GM12878 (cell line): ENCODE measurements at regions not wholly inside any gene's neighbourhood (a gene's known extent, or its start where the extent isn't known, plus 50 kb on each side); places are given as distances from the start of the nearest gene placed in this dataset.

Experiments
- ATAC-seq: fragments of 200-7000 bp; cut with Tn5 transposase; 3 replicates; pipeline ENCODE4 v1.9.1; 2020; ENCODE audit warnings: mild to moderate bottlenecking, moderate library complexity
- BruUV-seq: library from RNA; stranded (reverse); fragments of 400-500 nt; replicated peaks from 2 replicates; lab custom pipeline; 2021; lab: Mats Ljungman, UMichigan
- CTCF ChIA-PET: fragments of 300-600 bp; sonication (Branson Sonifier 250); formaldehyde crosslinking; extraction: SDS; loops from one replicate; lab custom pipeline; 2021; ENCODE audit warnings: inconsistent platforms; lab: Yijun Ruan, JAX
- POLR2A ChIA-PET: fragments of 350-600 bp; formaldehyde crosslinking; extraction: SDS; loops from one replicate; lab custom pipeline; 2021; ENCODE audit warnings: inconsistent platforms; lab: Charles Lee
- RAD21 ChIA-PET: fragments of 300-600 bp; sonication (Branson Sonifier 250); formaldehyde crosslinking; loops from one replicate; lab custom pipeline; 2023; ENCODE audit warnings: antibody characterized with exemption; ENCODE audit not compliant: unreplicated experiment; lab: Charles Lee
- SMC1A ChIA-PET: fragments of 300-600 bp; sonication (Branson Sonifier 250); formaldehyde crosslinking; loops from one replicate; lab custom pipeline; 2023; ENCODE audit not compliant: unreplicated experiment, uncharacterized antibody; lab: Charles Lee
- DNase-seq: peaks from one replicate; pipeline ENCODE4 v3.0.0-alpha.2; 2011; ENCODE audit warnings: low read depth, low spot score
- FAIRE-seq: peaks from 3 replicates; lab custom pipeline; 2011; peaks lifted over from hg19 to GRCh38; lab: Jason Lieb, UNC
- H2AFZ ChIP-seq: 2 replicates; pipeline ENCODE4 v1.6.0; 2011; ENCODE audit warnings: low read depth, low read length, control low read depth; ENCODE audit not compliant: control insufficient read depth
- H3K27ac ChIP-seq: 2 replicates; pipeline ENCODE4 v1.5.1; 2011; ENCODE audit warnings: control low read depth; ENCODE audit not compliant: control insufficient read depth, insufficient read depth
- H3K27me3 ChIP-seq, 2 experiments: replicated peaks in 1 of 2; 2 replicates each; pipeline versions ENCODE4 v1.6.0 to v1.6.1; 2011; ENCODE audit warnings: low read length in 1 of 2; ENCODE audit not compliant: control insufficient read depth in 2 of 2, insufficient read depth in 2 of 2
- H3K36me3 ChIP-seq, 2 experiments: 2 replicates each; pipeline ENCODE4 v1.5.1; 2011; ENCODE audit warnings: low read length in 1 of 2; ENCODE audit not compliant: control insufficient read depth in 2 of 2, insufficient read depth in 2 of 2
- H3K4me1 ChIP-seq: 2 replicates; pipeline ENCODE4 v1.6.1; 2011; ENCODE audit warnings: mild to moderate bottlenecking, low read length, moderate library complexity, mixed read lengths; ENCODE audit not compliant: control insufficient read depth, insufficient read depth
- H3K4me2 ChIP-seq: 2 replicates; pipeline ENCODE4 v1.6.0; 2011; ENCODE audit warnings: control low read depth; ENCODE audit not compliant: control insufficient read depth, insufficient read depth
- H3K4me3 ChIP-seq: fragments of 200-600 bp; sonication (generic); 2 replicates; pipeline ENCODE4 v1.5.1; 2016
- H3K79me2 ChIP-seq: 2 replicates; pipeline ENCODE4 v1.6.0; 2011; ENCODE audit warnings: low read length; ENCODE audit not compliant: control insufficient read depth, insufficient read depth
- H3K9ac ChIP-seq: 2 replicates; pipeline ENCODE4 v1.8.0; 2011; ENCODE audit warnings: low read length, control low read depth, mixed read lengths; ENCODE audit not compliant: control insufficient read depth, insufficient read depth
- H3K9me3 ChIP-seq: replicated peaks from 3 replicates; pipeline ENCODE4 v1.5.1; 2011; ENCODE audit warnings: mild to moderate bottlenecking, low read length; ENCODE audit not compliant: control insufficient read depth, insufficient read depth
- H4K20me1 ChIP-seq: 2 replicates; pipeline ENCODE4 v1.6.0; 2011; ENCODE audit not compliant: control insufficient read depth, insufficient read depth
- ASH2L ChIP-seq: fragments of 300-600, 200-600 bp; sonication (generic); IDR thresholded peaks from 2 replicates; pipeline ENCODE4 v1.6.1; 2017; ENCODE audit warnings: low read depth, mild to moderate bottlenecking, borderline replicate concordance
- BMI1 ChIP-seq: fragments of 450-650 bp; IDR thresholded peaks from 2 replicates; pipeline ENCODE4 v1.6.1; 2016; ENCODE audit warnings: mild to moderate bottlenecking, moderate library complexity, borderline replicate concordance
- CBFB ChIP-seq: IDR thresholded peaks from 2 replicates; pipeline ENCODE4 v1.6.1; 2016; ENCODE audit warnings: antibody characterized with exemption, low read depth
- CHD4 ChIP-seq: fragments of 200-600 bp; sonication (generic); IDR thresholded peaks from 2 replicates; pipeline ENCODE4 v1.6.1; 2016; ENCODE audit warnings: mild to moderate bottlenecking
- EED ChIP-seq: sonication (generic); IDR thresholded peaks from 2 replicates; pipeline ENCODE4 v1.6.1; 2016; ENCODE audit warnings: antibody characterized with exemption, low read depth
- IKZF2 ChIP-seq, 2 experiments: fragments of 450-650 bp; IDR thresholded peaks; 2 replicates each; pipeline ENCODE4 v1.6.1; 2017; ENCODE audit warnings: mild to moderate bottlenecking in 2 of 2, moderate library complexity in 2 of 2
- KAT2A ChIP-seq: conservative IDR thresholded peaks from 2 replicates; pipeline ENCODE4 v1.6.1; 2011; ENCODE audit warnings: low read depth, low read length; ENCODE audit not compliant: control insufficient read depth
- MEF2B ChIP-seq: fragments of 450-650 bp; IDR thresholded peaks from 2 replicates; pipeline ENCODE4 v1.6.1; 2018; ENCODE audit warnings: mild to moderate bottlenecking, moderate library complexity; ENCODE audit not compliant: partially characterized antibody, poor library complexity, severe bottlenecking
- MTA3 ChIP-seq: IDR thresholded peaks from 2 replicates; pipeline ENCODE4 v1.6.1; 2012; ENCODE audit warnings: low read length, inconsistent platforms, borderline replicate concordance
- MYB ChIP-seq: fragments of 150-350 bp; IDR thresholded peaks from 2 replicates; pipeline ENCODE4 v1.6.1; 2014; ENCODE audit warnings: mild to moderate bottlenecking, low read depth, low read length, borderline replicate concordance
- NFXL1 ChIP-seq: fragments of 450-650 bp; IDR thresholded peaks from 2 replicates; pipeline ENCODE4 v1.6.1; 2017; ENCODE audit warnings: antibody characterized with exemption, mild to moderate bottlenecking, borderline replicate concordance
- NFYB ChIP-seq: IDR thresholded peaks from 2 replicates; pipeline ENCODE4 v1.6.1; 2011; ENCODE audit warnings: low read depth, mild to moderate bottlenecking, low read length, improper control_type of control experiment, moderate library complexity; ENCODE audit not compliant: insufficient read depth
- NRF1 ChIP-seq: conservative IDR thresholded peaks from 2 replicates; pipeline ENCODE4 v1.6.1; 2011; ENCODE audit warnings: mild to moderate bottlenecking, low read depth, low read length, improper control_type of control experiment
- RB1 ChIP-seq: fragments of 450-650 bp; formaldehyde crosslinking; IDR thresholded peaks from 2 replicates; pipeline ENCODE4 v1.6.1; 2017; ENCODE audit warnings: mild to moderate bottlenecking, borderline replicate concordance
- RCOR1 ChIP-seq: conservative IDR thresholded peaks from 2 replicates; pipeline ENCODE4 v1.6.1; 2012; ENCODE audit warnings: low read depth, low read length, improper control_type of control experiment
- RUNX3 ChIP-seq: IDR thresholded peaks from 2 replicates; pipeline ENCODE4 v1.6.1; 2012; ENCODE audit warnings: low read length, inconsistent platforms
- SIN3A ChIP-seq: IDR thresholded peaks from 2 replicates; pipeline ENCODE4 v1.6.1; 2012; ENCODE audit warnings: low read depth, low read length, improper control_type of control experiment
- SMAD5 ChIP-seq: IDR thresholded peaks from 2 replicates; pipeline ENCODE4 v1.6.1; 2016; ENCODE audit warnings: antibody characterized with exemption, low read depth
- SMC3 ChIP-seq: IDR thresholded peaks from 2 replicates; pipeline ENCODE4 v1.6.1; 2011; ENCODE audit warnings: low read length, improper control_type of control experiment, borderline replicate concordance
- SPI1 ChIP-seq: IDR thresholded peaks from 2 replicates; pipeline ENCODE4 v1.6.1; 2011; ENCODE audit warnings: low read depth, mild to moderate bottlenecking, low read length, moderate library complexity, borderline replicate concordance; ENCODE audit not compliant: insufficient read depth
- TCF3 ChIP-seq: IDR thresholded peaks from 2 replicates; pipeline ENCODE4 v1.6.1; 2012; ENCODE audit warnings: low read depth, mild to moderate bottlenecking, low read length, borderline replicate concordance; ENCODE audit not compliant: insufficient read depth
- TCF7 ChIP-seq: IDR thresholded peaks from 2 replicates; pipeline ENCODE4 v1.6.1; 2014; ENCODE audit warnings: antibody characterized with exemption, borderline replicate concordance
- ZBTB11 ChIP-seq: fragments of 450-650 bp; formaldehyde crosslinking; IDR thresholded peaks from 2 replicates; pipeline ENCODE4 v1.5.0; 2022; ENCODE audit warnings: mild to moderate bottlenecking, missing genetic modification characterization
- ZNF622 ChIP-seq: fragments of 450-650 bp; IDR thresholded peaks from 2 replicates; pipeline ENCODE4 v1.6.1; 2017; ENCODE audit warnings: mild to moderate bottlenecking, inconsistent platforms
- WGBS: methylation state at CpG from one replicate; pipeline ENCODE4 v1.1.6; 2016; ENCODE audit warnings: low lambda C conversion rate; ENCODE audit not compliant: insufficient replicate concordance, insufficient coverage; ENCODE audit errors: missing lambda C conversion rate; 5-methylcytosine and 5-hydroxymethylcytosine counted together
- in situ Hi-C: fragments of 300-500 bp; cut with MboI; formaldehyde crosslinking; loops from 9 replicates; pipeline ENCODE4 v1.14.3; 2018; ENCODE audit warnings: mixed read lengths
- intact Hi-C: fragments of 100-400 bp; cut with micrococcal nuclease; formaldehyde crosslinking; loops from one replicate; pipeline ENCODE4 v1.14.2; 2022; ENCODE audit not compliant: unreplicated experiment

- TF ChIP-seq ZBTB11 (CRISPR knock-in tag), result no peak
- no peak for TF ChIP-seq SMC3
- TF ChIP-seq RCOR1, result no peak
- TF ChIP-seq RB1, result no peak
- no peak for TF ChIP-seq NFXL1
- no peak for TF ChIP-seq SIN3A
These were observed 282.9 kb upstream of the SLITRK6 start (continued) for GRCh38 chr13:86082121-86082520.

GRCh38 chr13:86080340-86080995 is 281.2 kb upstream of the SLITRK6 start:
- Histone ChIP-seq H3K36me3 (no peaks in the 10 kb centered on the region), H3K4me2 (no peak overlapping the region), H3K4me3 (no peak overlapping the region), H4K20me1 (no peaks in the 10 kb centered on the region), H3K27ac (no peak overlapping the region)
- BruUV-seq, result no TSS peak
- ATAC-seq (no peak), DNase-seq (no peak)
- intact Hi-C loops, result no loop called here
- POLR2A ChIA-PET, result no interaction called here
- 12% methylated on average over 2 of the region's 2 CpGs for WGBS
- no peak for TF ChIP-seq SMAD5
- TF ChIP-seq EED, result no peak
- no peak for TF ChIP-seq NFYB
- no peak for TF ChIP-seq ASH2L
- no peak for TF ChIP-seq BMI1
- no peak for TF ChIP-seq MYB
- TF ChIP-seq MTA3, result no peak
- no peak for TF ChIP-seq KAT2A
- no peak for TF ChIP-seq CHD4
- no peak for TF ChIP-seq MEF2B
- no peak for TF ChIP-seq IKZF2 (IDR thresholded peaks at IDR 0.05)
- TF ChIP-seq RUNX3, result no peak
- no peak for TF ChIP-seq CBFB
- TF ChIP-seq ZNF622, result no peak
- no peak for TF ChIP-seq NRF1
- no peak for TF ChIP-seq TCF7
- TF ChIP-seq SPI1, result no peak
- TF ChIP-seq TCF3, result no peak
- TF ChIP-seq, all 136 proteins: peak for 0
- H3K9ac ChIP-seq, result no peak overlapping the region
- no peak for FAIRE-seq
- in situ Hi-C loops, result no loop called here
- SMC1A ChIA-PET, result no interaction called here
- no peaks in the 10 kb centered on the region for H3K27me3 ChIP-seq
- H3K9me3 ChIP-seq, result no peaks in the 10 kb centered on the region
- H3K4me1 ChIP-seq, result no peaks in the 10 kb centered on the region
- H3K79me2 ChIP-seq, result no peaks in the 10 kb centered on the region
- RAD21 ChIA-PET, result no interaction called here
- no peak overlapping the region for H2AFZ ChIP-seq
- CTCF ChIA-PET, result no interaction called here
